Stimulated activated CD8-positive, alpha-beta memory T cell treated with anti-CD3 and anti-CD28 coated beads, Interleukin-4, amount 100 ng/mL, for 48 hours (primary cell): ENCODE measurements at regions not wholly inside any gene's neighbourhood (a gene's known extent, or its start where the extent isn't known, plus 50 kb on each side); places are given as distances from the start of the nearest gene placed in this dataset.

Source experiments
- DNase-seq: peaks from one replicate; pipeline ENCODE4 v3.0.0-alpha.2; 2020

DNA sequence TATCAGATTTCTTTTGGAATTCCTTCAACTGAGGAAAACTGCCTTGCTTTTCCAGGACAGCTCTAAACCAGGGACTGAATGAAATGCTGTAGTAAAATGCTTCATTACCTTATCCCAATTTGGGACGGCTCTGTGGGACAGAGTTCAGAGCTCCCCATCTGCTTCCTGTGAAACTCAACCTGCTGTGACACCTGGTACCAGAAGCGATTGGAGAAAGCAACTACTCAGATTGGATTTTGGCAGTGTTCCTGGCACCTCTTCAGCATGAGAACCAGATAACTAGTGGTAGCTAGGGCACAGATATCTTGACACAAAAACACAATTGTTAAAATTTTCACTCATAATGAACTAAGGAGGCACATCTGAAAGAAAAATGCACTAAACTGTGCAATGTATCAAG lies 539.1 kb downstream of the SI start:
- no peak for DNase-seq

DNA sequence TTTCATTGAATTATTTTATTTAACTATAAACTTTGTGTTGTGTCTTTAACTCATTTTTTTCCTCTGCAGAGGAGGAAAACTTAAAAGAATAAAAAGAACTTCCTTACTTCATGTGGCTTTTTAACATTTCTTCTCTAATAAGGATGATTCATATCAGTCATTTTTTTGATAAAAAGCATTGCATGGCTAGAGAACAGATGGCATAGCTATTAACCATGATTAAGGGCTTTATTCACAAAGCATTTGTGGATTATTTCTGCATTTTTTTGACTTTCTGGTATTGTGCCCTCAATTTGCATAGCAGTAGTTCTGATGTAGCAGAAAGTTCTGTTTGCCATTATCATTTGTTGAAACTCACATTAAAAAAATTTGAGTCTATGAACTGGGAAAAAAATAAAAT lies 540.8 kb downstream of the SI start:
- no peak for DNase-seq

DNA sequence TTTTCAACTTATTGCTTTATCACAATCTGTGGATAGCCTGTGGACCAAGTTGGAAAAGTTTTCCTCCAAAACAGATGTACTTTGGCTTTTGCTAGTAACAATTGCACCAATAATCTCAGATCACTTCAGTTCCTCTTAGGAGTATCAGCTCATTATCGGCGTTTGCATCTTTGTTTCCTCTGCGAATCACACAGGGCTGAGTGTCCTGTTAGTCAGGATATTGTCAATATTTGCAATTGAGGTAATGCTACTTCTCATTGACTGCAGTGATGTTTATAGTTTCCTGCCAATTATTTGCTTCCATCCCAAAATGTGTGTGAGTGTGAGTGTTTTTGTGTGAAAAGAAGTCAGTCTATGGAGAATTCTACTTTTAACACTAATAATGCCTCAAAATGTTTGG lies 545.0 kb downstream of the SI start:
- DNase-seq = no peak

DNA sequence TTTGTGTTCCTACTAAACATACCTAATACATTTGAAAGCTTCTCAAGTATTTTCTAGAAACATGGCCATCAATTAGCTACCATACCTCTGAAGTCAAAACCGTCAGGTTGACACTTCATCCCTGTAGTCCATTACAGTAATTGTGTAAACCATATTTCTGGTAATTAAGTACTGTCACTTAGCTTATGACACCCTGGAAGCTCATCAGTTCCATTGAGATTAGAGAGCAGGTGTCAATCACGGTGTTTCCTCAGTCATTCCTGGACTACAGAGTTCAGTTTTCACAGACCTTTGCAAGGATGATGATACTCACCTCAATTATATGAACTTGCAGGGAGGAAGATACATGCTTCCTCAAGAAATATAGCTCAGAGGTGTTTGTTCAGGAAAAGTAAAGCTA lies 552.0 kb downstream of the SI start:
- DNase-seq = no peak

DNA sequence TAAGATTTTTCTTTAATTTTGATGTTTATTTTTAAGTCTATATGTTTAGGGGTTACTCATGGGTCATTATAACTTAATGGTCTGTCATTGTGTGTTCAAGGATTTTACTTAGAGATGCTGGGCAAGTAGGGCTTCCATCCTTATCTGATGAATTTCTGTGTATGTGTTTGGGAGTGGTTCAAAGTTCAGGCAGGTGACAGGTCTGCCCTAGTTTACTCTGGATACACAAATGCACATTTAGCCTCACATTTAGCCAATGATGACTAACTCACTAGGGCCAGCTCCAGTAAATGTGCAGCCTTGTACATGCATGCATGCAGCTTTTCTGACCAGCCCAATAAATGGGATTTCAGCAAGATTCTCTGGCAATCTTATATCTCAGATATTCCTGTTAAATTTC lies 554.1 kb downstream of the SI start:
- no peak for DNase-seq

DNA sequence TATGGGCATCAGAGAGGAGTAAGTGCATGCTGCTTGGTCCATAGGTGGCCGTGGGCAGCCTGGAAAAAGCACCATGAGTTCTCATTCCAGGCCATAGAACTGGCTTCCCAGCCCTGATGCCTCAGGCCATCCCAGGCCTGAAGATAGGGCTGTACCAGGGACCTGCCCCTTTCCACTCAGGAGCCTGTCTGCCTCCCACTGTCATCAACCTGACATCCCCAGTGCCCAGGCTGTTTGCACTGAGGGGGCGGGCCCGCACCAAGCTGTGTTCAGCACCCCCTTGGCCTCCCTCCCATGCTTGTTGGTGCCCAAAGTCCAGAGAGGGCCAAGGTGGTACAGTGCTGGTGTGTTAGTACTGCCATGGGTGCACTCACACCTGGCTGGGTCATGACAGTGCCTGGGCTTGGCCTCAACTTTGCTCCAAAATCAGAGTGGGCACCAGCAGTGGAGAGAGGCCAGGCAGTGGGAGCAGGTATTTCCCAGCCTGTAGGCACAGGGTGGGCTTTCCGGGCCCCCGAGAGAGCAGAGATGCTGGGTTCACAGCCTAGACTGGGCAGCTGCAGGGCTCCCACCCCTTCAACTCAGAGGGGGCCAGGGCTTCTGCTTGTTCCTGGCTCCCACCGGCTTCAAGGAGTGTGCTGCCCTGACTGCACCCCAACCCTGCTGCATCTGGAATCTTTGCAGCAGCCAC lies 556.1 kb downstream of the SI start:
- no peak for DNase-seq

DNA sequence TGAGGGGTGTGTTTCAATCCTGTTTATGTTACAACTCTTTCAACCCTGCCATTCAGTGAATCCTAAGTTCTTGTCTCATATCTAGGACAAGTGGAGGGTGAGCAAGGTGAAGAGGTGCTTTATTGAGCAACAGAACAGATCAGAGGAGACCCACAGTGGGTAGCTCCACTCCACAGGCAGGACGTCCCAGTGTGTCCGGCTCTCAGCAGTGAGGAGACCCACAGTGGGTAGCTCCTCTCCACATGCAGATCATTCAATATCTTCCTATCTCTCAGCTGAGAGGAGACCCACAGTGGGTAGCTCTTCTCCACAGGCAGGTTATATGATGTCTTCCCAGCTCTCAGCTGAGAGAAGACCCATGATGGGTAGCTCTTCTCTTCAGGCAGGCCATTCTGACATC lies 556.7 kb downstream of the SI start:
- no peak for DNase-seq

DNA sequence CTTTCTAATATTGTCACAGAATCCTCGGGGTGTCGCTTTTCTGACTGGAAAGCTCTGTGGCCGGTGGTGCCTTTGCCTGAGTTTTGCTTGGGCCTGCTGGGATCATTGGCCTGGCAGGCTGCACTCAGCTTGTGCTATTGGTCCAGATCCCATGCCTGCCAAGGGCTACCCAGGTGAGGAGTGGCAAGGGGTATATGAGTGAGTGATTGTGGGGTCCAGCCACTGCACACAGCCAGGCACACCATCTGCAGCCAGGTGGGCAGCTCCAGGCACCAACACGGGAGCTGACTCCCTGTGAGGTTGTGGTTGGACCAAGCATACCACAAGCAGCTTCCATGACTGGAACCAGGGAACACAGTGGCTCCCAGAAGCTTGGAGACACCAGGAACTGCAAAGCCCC lies 557.2 kb downstream of the SI start:
- DNase-seq = no peak

DNA sequence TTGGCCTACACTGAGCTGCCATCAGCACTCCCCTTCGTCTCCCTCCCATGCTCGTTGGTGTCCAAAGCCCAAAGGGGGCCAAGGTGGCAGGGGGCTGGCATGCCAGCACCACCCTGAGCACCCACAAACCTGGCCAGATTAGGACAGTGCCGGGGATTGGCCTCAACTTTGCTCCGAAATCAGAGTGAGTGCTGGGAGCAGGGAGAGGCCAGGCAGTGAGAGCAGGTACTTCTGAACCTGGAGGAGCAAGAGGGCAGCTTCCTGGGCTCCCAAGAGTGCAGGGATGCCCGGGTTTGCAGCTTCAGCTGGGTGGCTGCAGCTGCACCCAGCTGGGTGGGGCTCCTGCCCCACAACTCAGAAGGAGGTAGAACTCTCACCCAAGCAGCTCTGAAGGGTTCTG lies 563.0 kb downstream of the SI start:
- DNase-seq = no peak

DNA sequence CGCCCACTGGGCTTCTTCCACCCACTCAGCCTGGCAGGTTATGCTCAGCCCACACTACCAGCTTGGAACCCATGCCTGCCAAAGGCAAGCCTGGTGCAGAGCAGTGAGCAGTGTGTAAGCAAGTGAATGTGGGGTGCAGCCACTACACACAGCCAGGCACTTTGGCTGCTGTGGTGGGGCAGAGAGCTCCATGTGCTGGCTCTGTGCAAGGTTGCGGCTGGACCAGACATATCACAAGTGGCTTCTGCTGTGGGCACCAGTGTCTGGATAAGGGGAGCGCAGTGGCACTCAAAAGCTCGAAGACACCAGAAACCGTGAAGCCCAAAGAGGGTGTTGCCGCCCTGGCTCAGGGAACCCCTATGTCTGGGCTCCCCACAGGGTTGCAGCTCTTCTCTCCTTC lies 563.7 kb downstream of the SI start:
- DNase-seq = no peak

DNA sequence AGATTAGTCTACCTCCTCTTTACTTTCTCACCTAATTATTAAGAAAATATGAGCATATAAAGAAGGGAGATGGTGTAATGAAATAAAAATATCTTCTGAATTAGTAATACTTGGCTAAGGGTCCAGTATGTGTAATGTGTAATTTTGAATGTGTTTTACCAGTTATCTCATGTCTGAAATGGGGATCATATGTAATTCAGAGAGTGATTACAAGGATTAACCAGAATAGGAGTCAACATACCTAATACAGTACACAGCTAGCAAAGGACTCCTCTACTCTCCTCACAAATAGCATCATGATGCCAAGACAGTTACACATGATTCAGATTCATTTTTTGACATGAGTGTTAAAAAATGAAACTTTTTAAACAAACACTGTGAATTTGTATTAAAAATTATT lies 570.4 kb downstream of the SI start:
- DNase-seq = no peak

DNA sequence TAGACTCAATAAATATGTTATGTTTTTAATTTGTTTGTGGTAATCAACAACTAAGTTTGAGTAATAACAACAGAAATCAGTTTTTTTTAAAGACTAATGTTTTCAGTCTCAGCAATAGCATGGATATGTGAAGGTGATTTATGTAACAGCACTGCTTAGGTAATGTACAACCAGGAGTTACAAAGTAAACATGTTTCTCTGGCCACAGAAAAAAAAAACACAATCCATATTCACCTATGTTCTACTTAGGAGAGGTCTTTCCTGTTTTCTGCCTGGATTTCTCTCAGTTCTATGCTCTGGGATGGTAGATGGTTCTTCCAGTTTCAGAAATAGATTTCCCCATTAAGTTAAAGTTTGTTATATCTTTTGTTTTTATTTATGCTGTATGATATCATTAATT lies 579.4 kb downstream of the SI start:
- no peak for DNase-seq

DNA sequence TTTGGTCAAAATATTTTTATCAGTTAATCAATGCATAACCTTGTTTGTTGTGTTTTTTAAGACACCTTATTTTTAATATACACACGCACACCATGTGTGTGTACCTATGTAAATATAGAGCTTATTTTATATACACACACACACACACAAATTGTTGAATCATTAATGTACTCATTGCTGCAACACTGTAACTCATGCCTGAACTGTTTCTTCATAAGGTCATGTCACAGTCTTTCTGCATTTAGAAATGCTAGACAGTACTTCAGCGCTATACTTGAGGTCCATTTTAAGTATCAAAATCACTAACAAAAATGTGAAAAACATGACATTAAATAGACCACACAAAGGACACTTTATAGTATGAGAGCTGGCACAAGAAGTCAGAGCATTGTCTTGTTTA lies 589.4 kb downstream of the SI start:
- no peak for DNase-seq

DNA sequence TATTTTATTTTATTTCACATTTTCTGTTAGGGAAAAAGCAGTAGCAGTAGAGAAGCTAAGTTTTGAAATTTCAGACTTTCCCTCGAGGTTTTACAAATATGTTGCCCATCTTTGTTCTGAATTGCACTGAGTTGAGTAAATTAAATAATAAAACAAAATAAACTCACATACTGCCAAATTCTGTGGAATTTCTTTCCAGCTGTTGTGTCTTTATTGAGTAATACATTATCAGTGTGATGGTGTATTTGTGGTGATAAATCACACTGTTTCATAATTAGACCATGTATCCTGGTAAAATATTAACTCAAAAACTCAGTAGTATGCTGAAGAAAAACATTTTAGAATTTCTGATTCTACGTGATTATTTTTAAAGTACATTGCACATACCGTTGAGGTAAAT lies 592.1 kb downstream of the SI start:
- DNase-seq = no peak

DNA sequence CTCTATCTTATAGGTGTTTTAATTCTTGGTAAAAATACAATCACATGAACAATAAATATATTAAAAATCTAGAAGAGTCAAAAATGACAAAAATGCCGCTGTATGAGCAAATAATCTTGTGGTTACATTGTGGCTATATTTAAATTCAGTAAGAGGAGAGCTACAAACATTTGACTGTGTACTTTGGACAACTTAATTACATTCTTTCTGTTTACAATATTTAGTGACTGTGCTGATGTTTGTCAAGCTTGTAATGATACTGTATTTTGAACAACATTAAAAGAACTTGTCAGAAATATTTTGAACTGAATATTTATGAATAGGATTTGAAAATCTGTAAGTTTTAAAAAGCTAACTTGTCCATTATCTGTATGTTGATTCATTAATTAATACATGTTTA lies 598.3 kb downstream of the SI start:
- DNase-seq = no peak

DNA sequence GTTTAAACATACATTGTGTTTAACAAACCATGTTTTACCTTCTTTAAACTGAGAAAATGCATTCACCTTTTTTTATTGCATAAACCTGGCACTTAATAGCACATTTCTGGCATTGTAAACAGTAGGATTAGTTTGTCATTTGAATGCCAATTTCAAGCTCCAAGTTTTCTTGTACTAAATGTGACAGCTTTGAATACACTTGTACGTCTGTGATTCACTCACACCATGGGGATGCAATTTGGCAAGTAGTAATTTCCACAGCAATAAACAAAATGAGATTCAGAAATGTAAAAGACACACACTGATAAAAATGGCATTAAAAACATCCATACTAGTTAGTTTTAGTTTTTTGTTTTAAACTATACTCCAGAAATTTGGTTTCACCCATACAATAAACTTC lies 598.9 kb downstream of the SI start:
- DNase-seq = no peak

DNA sequence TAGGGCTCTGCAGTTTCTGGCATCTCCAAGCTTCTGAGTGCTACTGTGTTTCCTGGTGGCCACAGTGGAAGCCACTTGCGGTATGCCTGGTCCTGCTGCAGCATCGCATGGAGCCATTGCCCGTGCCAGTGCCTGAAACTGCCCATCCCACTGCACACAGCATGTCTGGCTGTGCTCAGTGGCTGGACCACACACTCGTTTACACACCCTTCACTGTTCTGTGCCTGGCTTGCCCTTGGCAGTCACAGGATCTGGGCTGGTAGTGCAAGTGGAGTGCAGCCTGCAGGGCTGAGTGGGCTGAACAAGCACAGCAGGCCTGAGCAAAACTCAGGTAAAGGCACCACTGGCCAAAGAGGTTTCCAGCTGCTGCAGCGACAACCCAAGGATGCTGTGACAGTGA lies 600.0 kb downstream of the SI start:
- DNase-seq = no peak

DNA sequence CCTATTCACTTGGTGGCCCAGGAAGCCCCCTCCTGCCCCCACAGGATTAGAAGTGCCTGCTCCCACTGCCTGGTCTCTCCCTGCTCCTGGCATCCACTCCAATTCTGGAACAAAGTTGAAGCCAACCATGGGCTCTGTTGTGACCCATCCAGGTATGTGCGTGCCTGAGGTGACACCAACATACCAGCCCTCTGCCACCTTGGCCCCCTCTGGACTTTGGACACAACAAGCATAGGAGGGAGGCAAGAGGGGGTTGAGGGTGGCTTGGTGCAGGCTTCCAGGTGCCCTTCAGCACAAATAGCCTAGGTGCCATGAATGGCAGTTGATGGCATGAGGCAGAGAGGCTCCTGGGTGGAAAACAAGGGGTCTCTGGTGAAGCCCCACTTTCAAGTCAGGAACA lies 600.9 kb downstream of the SI start:
- DNase-seq = no peak

DNA sequence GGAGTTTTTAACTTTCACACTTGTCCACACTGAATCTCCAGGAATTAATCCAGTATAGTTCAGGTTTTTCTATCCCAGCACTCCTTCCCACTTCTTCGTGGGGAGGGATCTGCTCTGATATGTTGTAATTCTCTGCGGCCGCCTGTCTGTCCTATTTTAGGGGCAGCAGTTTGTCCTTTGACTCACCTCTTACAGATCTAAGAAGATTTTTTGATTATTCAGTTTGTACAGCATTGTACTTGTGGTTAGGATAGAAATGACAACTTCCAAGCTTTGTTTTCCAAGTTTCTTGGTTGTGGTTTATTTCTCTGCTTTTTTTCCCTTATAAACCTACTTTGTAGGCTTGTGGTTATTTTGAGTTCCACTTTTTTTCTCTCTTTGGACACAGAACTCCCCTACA lies 601.7 kb downstream of the SI start:
- no peak for DNase-seq

DNA sequence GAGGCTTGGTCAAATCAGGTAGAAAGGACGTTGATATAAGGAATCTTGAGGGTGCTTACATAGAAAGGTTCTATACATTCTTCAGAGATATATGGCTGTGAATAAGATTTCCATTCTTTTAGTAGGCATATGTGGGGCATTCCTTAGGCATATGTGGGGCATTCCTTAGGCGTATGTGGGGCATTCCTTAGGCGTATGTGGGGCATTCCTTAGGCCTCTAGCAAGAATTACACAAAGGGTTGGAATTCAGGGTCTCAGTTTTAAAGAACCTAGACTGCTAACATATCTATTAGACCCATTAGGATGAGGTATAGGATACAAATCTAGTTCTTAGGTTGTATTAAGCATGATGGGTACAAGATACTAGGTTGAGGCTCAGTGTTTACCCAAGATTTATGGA lies 607.8 kb downstream of the SI start:
- no peak for DNase-seq

DNA sequence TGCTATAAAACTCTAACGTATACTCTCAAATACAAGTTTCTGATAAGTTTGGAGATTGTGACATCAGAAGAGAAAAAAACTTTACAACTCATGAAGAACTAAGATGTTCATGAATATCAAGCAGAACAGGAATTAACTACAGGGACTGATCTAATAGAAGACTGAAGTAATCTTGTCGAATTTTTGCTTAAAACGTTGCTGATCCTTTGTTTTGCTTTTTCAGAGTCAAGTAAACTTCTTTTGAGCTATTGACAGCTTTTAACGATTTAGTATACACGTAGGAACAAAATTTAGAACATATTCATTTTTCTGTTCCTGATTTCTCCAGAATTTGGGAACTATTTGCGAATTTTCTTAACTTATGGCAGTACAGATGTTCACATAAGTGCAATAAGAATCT lies 610.2 kb downstream of the SI start:
- no peak for DNase-seq

DNA sequence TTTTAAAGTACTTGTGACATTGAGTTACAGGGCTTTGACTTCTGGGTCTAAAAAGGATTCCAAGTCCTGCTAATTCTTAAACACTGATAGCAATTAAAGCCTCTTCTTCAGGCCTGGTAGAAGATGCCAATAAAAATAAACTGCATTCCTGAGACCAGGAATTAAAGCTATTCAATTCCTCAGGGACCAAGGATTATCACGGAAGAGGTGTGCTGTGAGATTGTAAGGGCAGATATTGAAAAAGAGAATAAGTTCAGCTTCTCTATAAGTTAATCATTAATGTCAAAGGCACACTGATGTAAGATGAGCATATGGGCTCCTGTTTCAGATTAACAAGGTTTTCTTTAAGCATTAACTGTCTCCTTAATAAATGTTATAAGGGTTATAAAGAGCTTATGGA lies 611.3 kb downstream of the SI start:
- no peak for DNase-seq

DNA sequence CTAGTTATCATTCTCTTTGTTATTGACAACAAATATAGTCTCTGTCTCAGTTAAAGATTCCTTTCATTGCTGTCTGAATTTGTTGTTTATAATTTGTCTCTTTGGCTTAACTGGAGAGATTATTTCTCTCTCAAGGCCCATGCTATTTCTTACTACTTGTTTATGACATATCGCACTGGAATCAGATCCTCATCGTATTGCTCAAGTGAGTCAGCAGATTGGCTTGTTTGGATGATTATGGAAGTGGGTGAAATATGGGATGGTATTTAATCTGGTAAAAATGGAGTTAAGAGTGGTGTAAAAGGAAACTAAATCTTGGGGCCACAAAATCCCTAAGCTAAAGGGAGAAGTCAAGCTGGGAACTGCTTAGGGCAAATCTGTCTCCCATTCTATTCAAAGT lies 613.1 kb downstream of the SI start:
- DNase-seq = no peak

DNA sequence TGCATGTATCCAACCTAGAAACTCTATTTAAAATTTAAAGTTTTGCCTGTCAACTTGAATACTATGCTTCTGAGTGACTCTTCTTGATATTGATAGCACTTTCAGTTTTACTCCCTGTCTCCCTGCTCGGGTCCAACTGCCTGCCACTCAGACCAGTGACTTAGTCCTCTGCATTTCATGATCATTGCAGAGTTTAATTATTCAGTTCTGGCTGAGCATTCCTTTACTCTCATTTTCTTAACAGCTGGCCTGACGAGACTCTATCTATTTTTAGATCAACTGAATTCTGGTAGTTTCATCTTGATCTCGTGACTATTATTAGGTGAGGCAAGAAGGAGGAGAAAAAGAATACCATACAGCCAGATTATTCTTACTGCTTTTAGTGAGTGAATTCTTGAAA lies 617.4 kb downstream of the SI start:
- DNase-seq = no peak

DNA sequence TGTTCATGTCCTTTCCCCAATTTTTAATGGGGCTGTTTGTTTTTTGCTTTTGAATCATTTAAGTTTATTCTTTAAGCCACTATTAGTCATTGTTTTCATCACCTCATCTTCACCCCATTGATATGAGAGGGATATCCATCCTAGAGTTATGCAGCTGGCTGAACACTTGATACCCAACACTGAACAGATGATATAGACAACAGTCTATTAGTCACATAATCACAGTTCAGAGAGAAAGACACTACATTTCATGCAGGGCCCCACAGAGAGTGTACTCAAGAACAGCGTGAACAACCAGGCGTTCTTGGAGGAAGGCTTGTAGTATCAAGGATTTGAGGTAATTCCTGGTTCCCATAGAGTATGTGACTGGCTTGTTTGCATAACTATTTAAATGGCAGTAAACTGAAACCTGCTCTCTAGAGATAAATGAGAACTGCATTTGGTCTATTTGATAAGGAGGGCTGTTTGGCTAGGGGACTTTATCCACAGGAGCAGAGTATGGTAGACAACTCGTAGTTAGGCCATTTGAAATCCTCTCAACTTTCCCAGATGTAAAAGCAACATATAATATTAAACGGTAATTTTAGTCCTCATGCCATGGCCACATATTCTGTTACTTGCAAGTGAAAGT lies 618.7 kb downstream of the SI start:
- DNase-seq = no peak

DNA sequence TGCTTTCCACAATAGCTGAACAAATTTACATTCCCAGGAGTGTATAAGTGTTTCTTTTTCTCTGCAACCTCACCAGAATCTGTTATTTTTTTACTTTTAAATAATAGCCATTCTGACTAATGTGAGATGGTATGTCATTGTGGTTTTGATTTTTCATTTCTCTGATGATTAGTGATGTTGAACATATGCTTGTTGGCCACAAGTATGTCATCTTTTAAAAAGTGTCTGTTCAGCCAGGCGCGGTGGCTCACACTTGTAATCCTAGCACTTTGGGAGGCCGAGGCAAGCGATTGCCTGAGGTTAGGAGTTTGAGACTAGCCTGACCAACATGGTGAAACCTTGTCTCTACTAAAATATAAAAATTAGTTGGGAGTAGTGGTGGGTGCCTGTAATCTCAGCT lies 619.3 kb downstream of the SI start:
- DNase-seq = no peak
